ENCODE measurements at regions not wholly inside any gene's neighbourhood (a gene's known extent, or its start where the extent isn't known, plus 50 kb on each side); places are given as distances from the start of the nearest gene placed in this dataset.

GRCh38 chr17:77644181-77645071 is 314.1 kb upstream of the TNRC6C start (continued):
- TF ChIP-seq HNRNPL (IDR thresholded peaks at IDR 0.05; ENCODE audit: low read depth, low read length) (no peak), ZNF276 (CRISPR knock-in tag; IDR thresholded peaks at IDR 0.05; ENCODE audit: low read depth) (no peak), ZSCAN25 (CRISPR knock-in tag; IDR thresholded peaks at IDR 0.05) (no peak)
- TF ChIP-seq, protein P1, sequence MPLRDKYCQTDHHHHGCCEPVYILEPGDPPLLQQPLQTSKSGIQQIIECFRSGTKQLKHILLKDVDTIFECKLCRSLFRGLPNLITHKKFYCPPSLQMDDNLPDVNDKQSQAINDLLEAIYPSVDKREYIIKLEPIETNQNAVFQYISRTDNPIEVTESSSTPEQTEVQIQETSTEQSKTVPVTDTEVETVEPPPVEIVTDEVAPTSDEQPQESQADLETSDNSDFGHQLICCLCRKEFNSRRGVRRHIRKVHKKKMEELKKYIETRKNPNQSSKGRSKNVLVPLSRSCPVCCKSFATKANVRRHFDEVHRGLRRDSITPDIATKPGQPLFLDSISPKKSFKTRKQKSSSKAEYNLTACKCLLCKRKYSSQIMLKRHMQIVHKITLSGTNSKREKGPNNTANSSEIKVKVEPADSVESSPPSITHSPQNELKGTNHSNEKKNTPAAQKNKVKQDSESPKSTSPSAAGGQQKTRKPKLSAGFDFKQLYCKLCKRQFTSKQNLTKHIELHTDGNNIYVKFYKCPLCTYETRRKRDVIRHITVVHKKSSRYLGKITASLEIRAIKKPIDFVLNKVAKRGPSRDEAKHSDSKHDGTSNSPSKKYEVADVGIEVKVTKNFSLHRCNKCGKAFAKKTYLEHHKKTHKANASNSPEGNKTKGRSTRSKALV (CRISPR knock-in tag; IDR thresholded peaks at IDR 0.05): no peak
- TF ChIP-seq, protein P2, sequence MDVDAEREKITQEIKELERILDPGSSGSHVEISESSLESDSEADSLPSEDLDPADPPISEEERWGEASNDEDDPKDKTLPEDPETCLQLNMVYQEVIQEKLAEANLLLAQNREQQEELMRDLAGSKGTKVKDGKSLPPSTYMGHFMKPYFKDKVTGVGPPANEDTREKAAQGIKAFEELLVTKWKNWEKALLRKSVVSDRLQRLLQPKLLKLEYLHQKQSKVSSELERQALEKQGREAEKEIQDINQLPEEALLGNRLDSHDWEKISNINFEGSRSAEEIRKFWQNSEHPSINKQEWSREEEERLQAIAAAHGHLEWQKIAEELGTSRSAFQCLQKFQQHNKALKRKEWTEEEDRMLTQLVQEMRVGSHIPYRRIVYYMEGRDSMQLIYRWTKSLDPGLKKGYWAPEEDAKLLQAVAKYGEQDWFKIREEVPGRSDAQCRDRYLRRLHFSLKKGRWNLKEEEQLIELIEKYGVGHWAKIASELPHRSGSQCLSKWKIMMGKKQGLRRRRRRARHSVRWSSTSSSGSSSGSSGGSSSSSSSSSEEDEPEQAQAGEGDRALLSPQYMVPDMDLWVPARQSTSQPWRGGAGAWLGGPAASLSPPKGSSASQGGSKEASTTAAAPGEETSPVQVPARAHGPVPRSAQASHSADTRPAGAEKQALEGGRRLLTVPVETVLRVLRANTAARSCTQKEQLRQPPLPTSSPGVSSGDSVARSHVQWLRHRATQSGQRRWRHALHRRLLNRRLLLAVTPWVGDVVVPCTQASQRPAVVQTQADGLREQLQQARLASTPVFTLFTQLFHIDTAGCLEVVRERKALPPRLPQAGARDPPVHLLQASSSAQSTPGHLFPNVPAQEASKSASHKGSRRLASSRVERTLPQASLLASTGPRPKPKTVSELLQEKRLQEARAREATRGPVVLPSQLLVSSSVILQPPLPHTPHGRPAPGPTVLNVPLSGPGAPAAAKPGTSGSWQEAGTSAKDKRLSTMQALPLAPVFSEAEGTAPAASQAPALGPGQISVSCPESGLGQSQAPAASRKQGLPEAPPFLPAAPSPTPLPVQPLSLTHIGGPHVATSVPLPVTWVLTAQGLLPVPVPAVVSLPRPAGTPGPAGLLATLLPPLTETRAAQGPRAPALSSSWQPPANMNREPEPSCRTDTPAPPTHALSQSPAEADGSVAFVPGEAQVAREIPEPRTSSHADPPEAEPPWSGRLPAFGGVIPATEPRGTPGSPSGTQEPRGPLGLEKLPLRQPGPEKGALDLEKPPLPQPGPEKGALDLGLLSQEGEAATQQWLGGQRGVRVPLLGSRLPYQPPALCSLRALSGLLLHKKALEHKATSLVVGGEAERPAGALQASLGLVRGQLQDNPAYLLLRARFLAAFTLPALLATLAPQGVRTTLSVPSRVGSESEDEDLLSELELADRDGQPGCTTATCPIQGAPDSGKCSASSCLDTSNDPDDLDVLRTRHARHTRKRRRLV (CRISPR knock-in tag; IDR thresholded peaks at IDR 0.05): no peak
- TF ChIP-seq, protein P3, sequence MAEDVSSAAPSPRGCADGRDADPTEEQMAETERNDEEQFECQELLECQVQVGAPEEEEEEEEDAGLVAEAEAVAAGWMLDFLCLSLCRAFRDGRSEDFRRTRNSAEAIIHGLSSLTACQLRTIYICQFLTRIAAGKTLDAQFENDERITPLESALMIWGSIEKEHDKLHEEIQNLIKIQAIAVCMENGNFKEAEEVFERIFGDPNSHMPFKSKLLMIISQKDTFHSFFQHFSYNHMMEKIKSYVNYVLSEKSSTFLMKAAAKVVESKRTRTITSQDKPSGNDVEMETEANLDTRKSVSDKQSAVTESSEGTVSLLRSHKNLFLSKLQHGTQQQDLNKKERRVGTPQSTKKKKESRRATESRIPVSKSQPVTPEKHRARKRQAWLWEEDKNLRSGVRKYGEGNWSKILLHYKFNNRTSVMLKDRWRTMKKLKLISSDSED (CRISPR knock-in tag; IDR thresholded peaks at IDR 0.05): no peak

Measured in HepG2 (cell line).